Loucy (cell line): ENCODE measurements at regions not wholly inside any gene's neighbourhood (a gene's known extent, or its start where the extent isn't known, plus 50 kb on each side); places are given as distances from the start of the nearest gene placed in this dataset.

ENCODE experiments used
- H2AFZ ChIP-seq: fragments of 200-600 bp; sonication (generic); 2 replicates; pipeline ENCODE4 v1.6.0; 2016; ENCODE audit warnings: antibody characterized with exemption, mild to moderate bottlenecking, low read length, moderate library complexity
- H3F3A ChIP-seq: fragments of 200-600 bp; 2 replicates; pipeline ENCODE4 v1.6.0; 2016; ENCODE audit warnings: antibody characterized with exemption, low read depth, mild to moderate bottlenecking
- H3K27me3 ChIP-seq: fragments of 200-600 bp; sonication (generic); 2 replicates; pipeline ENCODE4 v1.6.1; 2014; ENCODE audit warnings: low read length, mild to moderate bottlenecking; ENCODE audit not compliant: insufficient read depth, poor library complexity, severe bottlenecking
- H3K36me3 ChIP-seq: fragments of 200-600 bp; sonication (generic); 2 replicates; pipeline ENCODE4 v1.6.1; 2016; ENCODE audit warnings: low read length; ENCODE audit not compliant: insufficient read depth
- H3K4me1 ChIP-seq: fragments of 200-600 bp; sonication (generic); 2 replicates; pipeline ENCODE4 v1.5.1; 2014; ENCODE audit warnings: low read length, mild to moderate bottlenecking; ENCODE audit not compliant: insufficient read depth, poor library complexity, severe bottlenecking
- H3K4me2 ChIP-seq: fragments of 200-600 bp; sonication (generic); 2 replicates; pipeline ENCODE4 v1.6.0; 2014; ENCODE audit warnings: antibody characterized with exemption, low read length, low read depth, mild to moderate bottlenecking; ENCODE audit not compliant: poor library complexity, severe bottlenecking
- H3K4me3 ChIP-seq: fragments of 200-600 bp; sonication (generic); 2 replicates; pipeline ENCODE4 v1.5.1; 2014; ENCODE audit warnings: low read length, mild to moderate bottlenecking, mixed read lengths; ENCODE audit not compliant: poor library complexity, severe bottlenecking
- H3K79me2 ChIP-seq: fragments of 200-600 bp; sonication (generic); 2 replicates; pipeline ENCODE4 v1.6.1; 2014; ENCODE audit warnings: low read length; ENCODE audit not compliant: insufficient read depth
- H3K9ac ChIP-seq: fragments of 200-600 bp; sonication (generic); 2 replicates; pipeline ENCODE4 v1.6.0; 2014; ENCODE audit warnings: mild to moderate bottlenecking, low read depth, low read length, moderate library complexity; ENCODE audit not compliant: poor library complexity, severe bottlenecking
- H3K9me2 ChIP-seq: fragments of 200-600 bp; sonication (generic); replicated peaks from 2 replicates; pipeline ENCODE4 v1.6.1; 2016; ENCODE audit warnings: low read depth, low read length, mixed read lengths
- H3K9me3 ChIP-seq: fragments of 200-600 bp; sonication (generic); 2 replicates; pipeline ENCODE4 v1.6.1; 2014; ENCODE audit warnings: mild to moderate bottlenecking, antibody characterized with exemption, low read length, low read depth; ENCODE audit not compliant: insufficient read depth
- H4K20me1 ChIP-seq: fragments of 200-600 bp; sonication (generic); 2 replicates; pipeline ENCODE4 v1.6.0; 2014; ENCODE audit warnings: antibody characterized with exemption, low read length, mild to moderate bottlenecking; ENCODE audit not compliant: insufficient read depth, poor library complexity, severe bottlenecking
- EZH2phosphoT487 ChIP-seq: fragments of 200-600 bp; IDR thresholded peaks from 2 replicates; pipeline ENCODE4 v1.6.1; 2018; ENCODE audit warnings: antibody characterized with exemption, mild to moderate bottlenecking, moderate library complexity, borderline replicate concordance
- TF ChIP-seq, protein P1 (sequence below): fragments of 200-600 bp; sonication (generic); conservative IDR thresholded peaks from 2 replicates; pipeline ENCODE4 v1.5.1; 2014; ENCODE audit warnings: mild to moderate bottlenecking, antibody characterized with exemption, low read length

DNA sequence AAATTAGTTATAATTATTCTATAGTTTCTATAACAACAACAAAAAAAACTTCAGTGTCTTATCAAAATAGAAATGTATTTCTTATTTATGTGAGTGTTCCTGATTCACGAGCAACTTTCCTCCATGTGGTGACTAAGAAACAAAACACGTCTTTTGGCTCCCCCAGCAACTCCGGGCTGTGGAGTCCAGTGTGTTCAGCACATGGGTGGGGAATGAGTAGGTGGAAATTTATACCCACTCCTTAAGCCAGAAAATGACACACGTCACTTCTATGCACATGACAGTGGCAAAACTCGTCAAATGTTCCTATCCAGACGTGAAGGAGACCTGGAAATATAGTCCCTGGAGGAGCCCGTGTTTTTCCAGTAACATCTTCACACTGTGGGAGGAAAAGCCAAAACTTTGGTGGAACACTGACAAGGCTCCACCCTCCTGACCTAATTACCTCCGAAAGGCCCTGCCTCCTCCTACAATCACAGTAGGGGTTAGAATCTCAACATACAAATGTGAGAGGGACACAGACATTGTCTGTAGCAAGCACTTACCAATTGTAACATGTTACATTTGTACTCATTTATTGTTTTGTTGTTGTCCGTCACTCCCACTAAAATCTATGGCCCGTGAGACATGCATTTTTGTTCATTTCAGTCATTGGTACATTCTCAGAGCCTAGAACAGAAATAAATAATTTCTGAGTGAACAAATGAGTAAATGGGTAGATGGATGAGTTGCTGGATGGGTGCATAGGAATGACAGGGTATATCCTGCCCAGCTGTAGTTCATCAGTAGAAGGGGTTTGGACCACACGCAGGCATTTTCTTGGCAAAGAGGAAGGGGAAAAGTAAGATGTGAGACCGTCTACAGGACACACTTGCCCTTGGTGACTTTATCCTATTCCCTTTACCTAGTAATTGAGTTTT lies 605.8 kb upstream of the TENM3 start:
- H3K9me2 ChIP-seq, result no peaks in the 10 kb centered on the region
- no peak overlapping the region for H3K9ac ChIP-seq
- H3K4me2 ChIP-seq, result no peak overlapping the region
- no peaks in the 10 kb centered on the region for H3K79me2 ChIP-seq
- H3K36me3 ChIP-seq, result no peaks in the 10 kb centered on the region
- no peaks in the 10 kb centered on the region for H3K27me3 ChIP-seq
- H3K9me3 ChIP-seq, result no peaks in the 10 kb centered on the region
- no peak overlapping the region for H2AFZ ChIP-seq
- H3F3A ChIP-seq, result no peaks in the 10 kb centered on the region
- H3K4me3 ChIP-seq, result no peak overlapping the region
- TF ChIP-seq, protein P1, sequence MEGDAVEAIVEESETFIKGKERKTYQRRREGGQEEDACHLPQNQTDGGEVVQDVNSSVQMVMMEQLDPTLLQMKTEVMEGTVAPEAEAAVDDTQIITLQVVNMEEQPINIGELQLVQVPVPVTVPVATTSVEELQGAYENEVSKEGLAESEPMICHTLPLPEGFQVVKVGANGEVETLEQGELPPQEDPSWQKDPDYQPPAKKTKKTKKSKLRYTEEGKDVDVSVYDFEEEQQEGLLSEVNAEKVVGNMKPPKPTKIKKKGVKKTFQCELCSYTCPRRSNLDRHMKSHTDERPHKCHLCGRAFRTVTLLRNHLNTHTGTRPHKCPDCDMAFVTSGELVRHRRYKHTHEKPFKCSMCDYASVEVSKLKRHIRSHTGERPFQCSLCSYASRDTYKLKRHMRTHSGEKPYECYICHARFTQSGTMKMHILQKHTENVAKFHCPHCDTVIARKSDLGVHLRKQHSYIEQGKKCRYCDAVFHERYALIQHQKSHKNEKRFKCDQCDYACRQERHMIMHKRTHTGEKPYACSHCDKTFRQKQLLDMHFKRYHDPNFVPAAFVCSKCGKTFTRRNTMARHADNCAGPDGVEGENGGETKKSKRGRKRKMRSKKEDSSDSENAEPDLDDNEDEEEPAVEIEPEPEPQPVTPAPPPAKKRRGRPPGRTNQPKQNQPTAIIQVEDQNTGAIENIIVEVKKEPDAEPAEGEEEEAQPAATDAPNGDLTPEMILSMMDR, result no peak
- TF ChIP-seq EZH2phosphoT487, result no peak
- H3K4me1 ChIP-seq, result no peaks in the 10 kb centered on the region
- H4K20me1 ChIP-seq, result no peaks in the 10 kb centered on the region

DNA sequence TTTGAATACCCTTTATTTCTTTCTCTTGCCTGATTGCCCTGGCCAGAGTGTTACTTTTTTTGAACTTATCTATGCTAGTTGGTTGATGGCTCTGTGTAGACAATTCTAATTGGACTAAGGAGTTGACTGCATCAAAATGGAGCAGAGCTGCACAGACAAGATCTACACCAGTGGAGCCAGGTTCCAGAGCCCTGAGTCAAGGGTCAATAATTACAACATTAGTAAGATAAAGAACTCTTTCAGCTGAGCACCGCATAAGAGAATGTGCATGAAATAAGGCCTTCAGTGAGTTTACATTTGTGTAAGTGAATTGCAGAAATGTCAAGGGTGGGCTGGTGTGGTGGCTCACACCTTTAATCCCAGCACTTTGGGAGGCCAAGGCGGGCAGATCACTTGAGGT lies 599.7 kb upstream of the TENM3 start:
- Histone ChIP-seq H3K36me3 (no peaks in the 10 kb centered on the region), H2AFZ (no peak overlapping the region), H3K79me2 (no peaks in the 10 kb centered on the region), H3K9me2 (no peaks in the 10 kb centered on the region), H3K27me3 (no peaks in the 10 kb centered on the region), H3K9me3 (no peaks in the 10 kb centered on the region), H3F3A (no peaks in the 10 kb centered on the region), H3K4me1 (no peaks in the 10 kb centered on the region), H3K4me2 (no peak overlapping the region), H3K9ac (no peak overlapping the region), H3K4me3 (no peak overlapping the region), H4K20me1 (no peaks in the 10 kb centered on the region)
- TF ChIP-seq, protein P1, result no peak
- no peak for TF ChIP-seq EZH2phosphoT487

DNA sequence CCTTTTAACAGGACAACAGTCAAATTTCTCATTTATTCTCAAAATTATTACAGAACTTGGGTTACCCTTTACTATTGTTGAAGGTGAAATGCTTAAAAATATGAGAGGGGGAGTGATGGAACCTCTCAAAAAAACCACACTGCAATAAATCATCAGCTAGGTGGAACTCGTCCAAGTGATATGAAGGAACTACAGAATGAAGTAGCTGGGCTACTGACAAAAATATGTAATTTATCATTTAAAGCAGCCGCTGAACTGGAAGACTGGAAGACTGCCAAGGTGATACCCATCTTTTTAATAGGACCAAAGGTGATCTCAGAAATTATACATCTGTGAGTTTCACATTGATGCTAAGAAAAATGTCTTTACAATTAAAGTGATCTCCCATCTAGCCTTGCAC lies 597.7 kb upstream of the TENM3 start:
- Histone ChIP-seq H3K4me2 (no peak overlapping the region), H3K9me3 (no peaks in the 10 kb centered on the region), H3K27me3 (no peaks in the 10 kb centered on the region), H3F3A (no peaks in the 10 kb centered on the region), H3K4me1 (no peaks in the 10 kb centered on the region), H3K9ac (no peak overlapping the region), H3K4me3 (no peak overlapping the region), H3K9me2 (no peaks in the 10 kb centered on the region), H2AFZ (no peak overlapping the region), H4K20me1 (no peaks in the 10 kb centered on the region), H3K36me3 (no peaks in the 10 kb centered on the region), H3K79me2 (no peaks in the 10 kb centered on the region)
- TF ChIP-seq, protein P1, result no peak
- no peak for TF ChIP-seq EZH2phosphoT487
